AG04449 (cell line): ENCODE measurements at regions not wholly inside any gene's neighbourhood (a gene's known extent, or its start where the extent isn't known, plus 50 kb on each side); places are given as distances from the start of the nearest gene placed in this dataset.

Experiments
- CTCF ChIA-PET: fragments of 350-600 bp; formaldehyde crosslinking; extraction: SDS; loops from one replicate; lab custom pipeline; 2021; ENCODE audit warnings: antibody characterized with exemption; lab: Yijun Ruan, JAX
- POLR2A ChIA-PET: fragments of 400-600, 350-600 bp; formaldehyde crosslinking; extraction: SDS; loops from one replicate; lab custom pipeline; 2020; ENCODE audit warnings: antibody characterized with exemption, inconsistent platforms; lab: Yijun Ruan, JAX
- DNase-seq: peaks from one replicate; pipeline ENCODE4 v3.0.0-alpha.2; 2010; ENCODE audit warnings: low read depth, low spot score
- H3K4me3 ChIP-seq: 2 replicates; pipeline ENCODE4 v1.5.1; 2011; ENCODE audit warnings: low read depth, mild to moderate bottlenecking, control low read depth, low read length
- CTCF ChIP-seq: IDR thresholded peaks from one replicate; pipeline ENCODE4 v1.5.1; 2011; ENCODE audit warnings: mild to moderate bottlenecking, moderate library complexity, low read length, control low read depth, inconsistent platforms; ENCODE audit not compliant: insufficient read depth; ENCODE audit errors: missing control alignments

GRCh38 chr7:35365523-35365922 is 111.6 kb upstream of the TBX20 start:
- no peak for DNase-seq
- CTCF ChIA-PET = no interaction called here
- POLR2A ChIA-PET = no interaction called here
- H3K4me3 ChIP-seq = no peak overlapping the region
- no peak for TF ChIP-seq CTCF

GRCh38 chr7:35362341-35362740 is 108.4 kb upstream of the TBX20 start:
- DNase-seq = no peak
- no peak for TF ChIP-seq CTCF
- CTCF ChIA-PET = no interaction called here

GRCh38 chr7:35359423-35359822 is 105.5 kb upstream of the TBX20 start:
- H3K4me3 ChIP-seq = no peak overlapping the region
- TF ChIP-seq CTCF = no peak
- no peak for DNase-seq
- ChIA-PET POLR2A (no interaction called here), CTCF (no interaction called here)

More at GRCh38 chr7:35362341-35362740, 108.4 kb upstream of the TBX20 start:
- POLR2A ChIA-PET = no interaction called here
- no peak overlapping the region for H3K4me3 ChIP-seq

- no peak for TF ChIP-seq CTCF
- CTCF ChIA-PET = no interaction called here
- DNase-seq = no peak
- POLR2A ChIA-PET = no interaction called here
- no peak overlapping the region for H3K4me3 ChIP-seq
These were observed 102.6 kb upstream of the TBX20 start for GRCh38 chr7:35356495-35356894.

GRCh38 chr7:35355911-35356310 is 102.0 kb upstream of the TBX20 start:
- CTCF ChIA-PET = no interaction called here
- POLR2A ChIA-PET = no interaction called here
- no peak overlapping the region for H3K4me3 ChIP-seq
- TF ChIP-seq CTCF = no peak
- no peak for DNase-seq

GRCh38 chr7:35355199-35355598 is 101.3 kb upstream of the TBX20 start:
- ChIA-PET POLR2A (no interaction called here), CTCF (no interaction called here)
- DNase-seq = no peak
- no peak overlapping the region for H3K4me3 ChIP-seq
- TF ChIP-seq CTCF = no peak
